ENCODE measurements at regions not wholly inside any gene's neighbourhood (a gene's known extent, or its start where the extent isn't known, plus 50 kb on each side); places are given as distances from the start of the nearest gene placed in this dataset.

GRCh38 chr1:219783605-219784235 lies 144.6 kb downstream of the SLC30A10 start:
- no peak for DNase-seq
- H3K4me3 ChIP-seq, result no peak overlapping the region
- 54 to 87% (median 87%) methylated on average over 2 of the region's 2 CpGs for WGBS, 3 donors
- no peaks in the 10 kb centered on the region for H3K27me3 ChIP-seq
- no peaks in the 10 kb centered on the region for H3K36me3 ChIP-seq
- no peaks in the 10 kb centered on the region for H3K4me1 ChIP-seq (ENCODE audit: insufficient read depth)
- intact Hi-C loops (cut with DNase I), result no loop called here
- no peak for TF ChIP-seq EP300 (IDR thresholded peaks at IDR 0.05)
- no peak for TF ChIP-seq CTCF (IDR thresholded peaks at IDR 0.05)
- TF ChIP-seq POLR2A (IDR thresholded peaks at IDR 0.05), result no peak
- no peak overlapping the region for H3K27ac ChIP-seq
- no peaks in the 10 kb centered on the region for H3K9me3 ChIP-seq

GRCh38 chr1:219782929-219783328 lies 145.4 kb downstream of the SLC30A10 start:
- TF ChIP-seq CTCF (IDR thresholded peaks at IDR 0.05) (no peak), POLR2A (IDR thresholded peaks at IDR 0.05) (no peak), EP300 (IDR thresholded peaks at IDR 0.05) (no peak)
- intact Hi-C loops (cut with DNase I), result no loop called here
- Histone ChIP-seq H3K36me3 (no peaks in the 10 kb centered on the region), H3K4me3 (no peak overlapping the region), H3K4me1 (ENCODE audit: insufficient read depth) (no peaks in the 10 kb centered on the region), H3K9me3 (no peaks in the 10 kb centered on the region), H3K27me3 (no peaks in the 10 kb centered on the region), H3K27ac (no peak overlapping the region)
- 31 to 62% (median 46%) methylated on average over 3 of the region's 3 CpGs for WGBS, 3 donors
- DNase-seq, result no peak

- no peak for DNase-seq
- H3K27me3 ChIP-seq, result no peaks in the 10 kb centered on the region
- no peaks in the 10 kb centered on the region for H3K4me1 ChIP-seq (ENCODE audit: insufficient read depth)
- no peak overlapping the region for H3K4me3 ChIP-seq
- intact Hi-C loops (cut with DNase I), result no loop called here
- H3K36me3 ChIP-seq, result no peaks in the 10 kb centered on the region
- no peak overlapping the region for H3K27ac ChIP-seq
- no peaks in the 10 kb centered on the region for H3K9me3 ChIP-seq
- TF ChIP-seq EP300 (IDR thresholded peaks at IDR 0.05) (no peak), CTCF (IDR thresholded peaks at IDR 0.05) (no peak), POLR2A (IDR thresholded peaks at IDR 0.05) (no peak)
- 69 to 90% (median 76%) methylated on average over 4 of the region's 4 CpGs for whole genome bisulfite sequencing, 3 donors
These were observed 146.0 kb downstream of the SLC30A10 start for GRCh38 chr1:219782311-219782710.

- Histone ChIP-seq H3K4me3 (no peak overlapping the region), H3K36me3 (no peaks in the 10 kb centered on the region), H3K9me3 (no peaks in the 10 kb centered on the region), H3K4me1 (ENCODE audit: insufficient read depth) (no peaks in the 10 kb centered on the region), H3K27ac (no peak overlapping the region), H3K27me3 (no peaks in the 10 kb centered on the region)
- DNase-seq, result no peak
- TF ChIP-seq POLR2A (IDR thresholded peaks at IDR 0.05), result no peak
- no peak for TF ChIP-seq CTCF (IDR thresholded peaks at IDR 0.05)
- TF ChIP-seq EP300 (IDR thresholded peaks at IDR 0.05), result no peak
- intact Hi-C loops (cut with DNase I), result no loop called here
These were observed 146.9 kb downstream of the SLC30A10 start for GRCh38 chr1:219781491-219781890.

Data from ovary (tissue), 7 donors.